Naive thymus-derived CD4-positive, alpha-beta T cell (primary cell): ENCODE measurements at regions not wholly inside any gene's neighbourhood (a gene's known extent, or its start where the extent isn't known, plus 50 kb on each side); places are given as distances from the start of the nearest gene placed in this dataset.
"Not testable (repeated sequence)": the region's sequence is repeated elsewhere in the genome, so short reads cannot be mapped to it uniquely, and the experiment has no call there.

Experiments
- ATAC-seq: fragments of 150-1000 bp; cut with Tn5 transposase; 2 replicates; pipeline ENCODE4 v1.10.0; 2021; ENCODE audit warnings: mild to moderate bottlenecking, moderate library complexity
- CTCF ChIA-PET: fragments of 350-600 bp; sonication (Branson Sonifier 250); formaldehyde crosslinking; loops from one replicate; lab custom pipeline; 2021; ENCODE audit warnings: antibody characterized with exemption; lab: Charles Lee
- POLR2A ChIA-PET: fragments of 350-600 bp; sonication (Branson Sonifier 250); formaldehyde crosslinking; loops from one replicate; lab custom pipeline; 2021; ENCODE audit warnings: antibody characterized with exemption, inconsistent platforms; lab: Charles Lee
- DNase-seq, 9 donors: peaks; one replicate each; pipeline versions ENCODE4 v3.0.0 to v3.0.0-alpha.2; 2020 to 2022; ENCODE audit warnings: mixed read lengths in 1 of 9
- H3K27ac ChIP-seq: one replicate; pipeline ENCODE4 v1.7.0; 2013; ENCODE audit warnings: mild to moderate bottlenecking, low read depth, low read length, moderate library complexity
- H3K27me3 ChIP-seq, 2 donors: one replicate each; pipeline ENCODE4 v1.7.0; 2013; ENCODE audit warnings: low read length in 2 of 2, mild to moderate bottlenecking in 2 of 2, moderate library complexity in 2 of 2; ENCODE audit not compliant: control insufficient read depth in 2 of 2, insufficient read depth in 2 of 2
- H3K36me3 ChIP-seq, 3 experiments: 1 replicate in 2 of 3; 2 replicates in 1 of 3; pipeline ENCODE4 v1.7.0; 2013; ENCODE audit warnings: low read length in 3 of 3, mild to moderate bottlenecking in 3 of 3, moderate library complexity in 1 of 3; ENCODE audit not compliant: insufficient read depth in 3 of 3, control insufficient read depth in 2 of 3
- H3K4me1 ChIP-seq, 2 donors: one replicate each; pipeline ENCODE4 v1.7.0; 2013; ENCODE audit warnings: low read length in 2 of 2, mild to moderate bottlenecking in 2 of 2, moderate library complexity in 1 of 2; ENCODE audit not compliant: control insufficient read depth in 2 of 2, insufficient read depth in 2 of 2
- H3K4me3 ChIP-seq: 2 replicates; pipeline ENCODE4 v1.7.0; 2013; ENCODE audit warnings: mild to moderate bottlenecking, low read length
- H3K9me3 ChIP-seq, 3 experiments: 1 replicate in 2 of 3; 2 replicates in 1 of 3; pipeline ENCODE4 v1.7.0; 2013; ENCODE audit warnings: low read length in 3 of 3; ENCODE audit not compliant: control insufficient read depth in 2 of 3
- H3K27ac Mint-ChIP-seq, 9 donors: one replicate each; pipeline ENCODE4 v1.8.0; 2020 to 2022; ENCODE audit warnings: mixed read lengths in 9 of 9, mild to moderate bottlenecking in 8 of 9, moderate library complexity in 5 of 9, inconsistent platforms in 2 of 9
- H3K27me3 Mint-ChIP-seq, 5 donors: one replicate each; pipeline ENCODE4 v1.8.0; 2021 to 2022; ENCODE audit warnings: mixed read lengths in 5 of 5, mild to moderate bottlenecking in 1 of 5
- H3K36me3 Mint-ChIP-seq, 5 donors: one replicate each; pipeline ENCODE4 v1.8.0; 2020 to 2022; ENCODE audit warnings: mixed read lengths in 5 of 5, mild to moderate bottlenecking in 3 of 5, inconsistent platforms in 1 of 5
- H3K4me1 Mint-ChIP-seq, 7 donors: one replicate each; pipeline ENCODE4 v1.8.0; 2020 to 2022; ENCODE audit warnings: mixed read lengths in 7 of 7, mild to moderate bottlenecking in 3 of 7, inconsistent platforms in 1 of 7
- H3K4me3 Mint-ChIP-seq, 10 donors: one replicate each; pipeline ENCODE4 v1.8.0; 2020 to 2022; ENCODE audit warnings: mild to moderate bottlenecking in 10 of 10, mixed read lengths in 10 of 10, moderate library complexity in 6 of 10, inconsistent platforms in 2 of 10
- H3K9me3 Mint-ChIP-seq, 11 donors: one replicate each; pipeline ENCODE4 v1.8.0; 2020 to 2022; ENCODE audit warnings: mixed read lengths in 11 of 11, mild to moderate bottlenecking in 4 of 11, inconsistent platforms in 1 of 11, moderate library complexity in 1 of 11
- intact Hi-C, 2 donors: fragments of 100-400 bp; cut with micrococcal nuclease; formaldehyde crosslinking; loops; one replicate each; pipeline ENCODE4 v1.15.1; 2023

DNA sequence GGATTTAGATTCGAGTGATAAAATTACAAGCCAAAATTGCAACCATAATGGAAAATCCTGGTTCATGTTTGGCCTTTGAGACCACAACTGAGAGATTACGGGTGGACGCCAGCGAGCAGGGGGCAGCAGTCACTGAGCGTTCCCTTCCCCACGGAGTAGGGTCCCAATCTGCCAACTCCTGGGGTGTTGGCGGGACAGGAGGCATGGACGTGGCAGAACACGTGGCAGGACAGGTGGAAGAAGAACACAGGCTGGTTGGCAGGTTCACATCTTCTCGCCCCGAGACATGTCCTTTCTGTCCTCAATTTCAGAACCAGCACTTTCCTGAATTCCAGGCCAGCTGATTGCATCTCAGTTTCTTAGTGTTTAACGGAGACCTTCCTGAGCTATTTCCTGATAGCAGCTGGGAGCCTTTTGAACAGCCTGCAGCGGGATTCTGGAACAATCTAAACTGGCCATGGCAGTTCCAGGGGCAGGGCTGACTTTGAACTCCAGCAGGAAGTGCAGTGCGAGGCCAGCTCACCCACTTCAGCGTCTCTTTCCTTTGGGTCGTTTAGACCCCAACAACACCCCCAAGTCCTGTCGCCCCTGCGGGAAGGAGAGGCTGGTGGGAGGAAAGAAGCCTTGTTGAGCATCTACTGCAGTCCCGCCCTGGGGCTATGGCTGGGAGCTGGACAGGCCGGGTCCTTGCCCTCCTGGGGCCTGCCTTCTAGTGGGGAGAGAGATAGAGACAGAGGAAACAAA lies 159.1 kb upstream of the FOXF1 start:
- H3K36me3 Mint-ChIP-seq: peaks cover 0 to 4% (median 0%) of the 10 kb centered on the region in 5 donors
- peak overlapping the region in 1 of 10 donors; percentile 44 for H3K4me3 Mint-ChIP-seq
- Histone ChIP-seq H3K9me3 (peaks cover 0 to 4% (median 0%) of the 10 kb centered on the region in 3 experiments), H3K27me3 (no peaks in the 10 kb centered on the region), H3K27ac (no peak overlapping the region), H3K4me3 (no peak overlapping the region), H3K36me3 (no peaks in the 10 kb centered on the region), H3K4me1 (no peaks in the 10 kb centered on the region)
- intact Hi-C loops: no loop called here
- no peak overlapping the region for H3K27ac Mint-ChIP-seq
- DNase-seq (no peak), ATAC-seq (no peak)
- peaks cover 0 to 23% (median 9%) of the 10 kb centered on the region in 11 donors for H3K9me3 Mint-ChIP-seq
- peaks cover 0 to 1% (median 0%) of the 10 kb centered on the region in 7 donors for H3K4me1 Mint-ChIP-seq
- ChIA-PET POLR2A (no interaction called here), CTCF (no interaction called here)
- peaks cover 3 to 70% (median 59%) of the 10 kb centered on the region in 5 donors for H3K27me3 Mint-ChIP-seq

DNA sequence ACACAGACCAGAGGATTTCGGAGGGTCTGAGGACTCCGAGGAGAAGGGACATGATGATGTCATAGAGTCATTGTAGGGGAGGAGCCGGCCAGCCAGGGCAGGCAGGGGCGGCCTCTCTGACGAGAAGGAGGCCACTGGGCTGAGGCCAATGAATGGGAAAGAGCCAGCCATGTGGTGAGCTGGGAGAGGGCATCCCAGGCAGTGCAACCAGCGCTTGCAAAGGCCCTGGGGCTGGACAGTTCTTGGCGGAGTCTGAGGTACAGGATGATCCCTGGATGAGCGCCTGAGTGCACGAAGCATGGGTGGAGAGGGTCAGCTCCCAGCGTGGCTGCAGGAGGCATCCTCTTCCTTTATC lies 158.6 kb upstream of the FOXF1 start:
- POLR2A ChIA-PET, ATAC-seq, H3K36me3 ChIP-seq, DNase-seq, CTCF ChIA-PET, H3K27ac ChIP-seq, intact Hi-C loops, H3K4me3 Mint-ChIP-seq, H3K4me3 ChIP-seq, H3K27me3 ChIP-seq, H3K36me3 Mint-ChIP-seq, H3K9me3 ChIP-seq, H3K27ac Mint-ChIP-seq, H3K4me1 ChIP-seq, H3K4me1 Mint-ChIP-seq: not testable (repeated sequence)
- peaks cover 0 to 70% (median 55%) of the 10 kb centered on the region in 5 donors for H3K27me3 Mint-ChIP-seq
- peaks cover 0 to 28% (median 10%) of the 10 kb centered on the region in 11 donors for H3K9me3 Mint-ChIP-seq

DNA sequence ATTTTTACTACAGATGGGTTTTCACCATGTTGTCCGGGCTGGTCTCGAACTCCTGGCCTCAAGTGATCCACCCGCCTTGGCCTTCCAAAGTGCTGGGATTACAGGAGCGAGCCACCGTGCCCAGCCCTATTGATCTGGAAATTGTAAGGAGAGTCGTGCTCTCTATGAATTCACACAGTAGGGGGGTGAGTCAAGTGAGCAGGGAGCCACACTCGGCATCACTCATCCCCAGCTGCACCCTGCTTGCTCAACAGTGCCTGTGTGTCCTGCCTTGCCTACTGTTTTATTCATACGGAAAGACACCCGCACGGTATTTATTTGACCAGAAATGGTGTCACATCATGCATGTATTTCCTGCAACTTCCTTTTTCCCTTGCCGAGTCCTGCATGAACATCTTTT lies 157.2 kb upstream of the FOXF1 start:
- Mint-ChIP-seq H3K9me3 (peaks cover 0 to 37% (median 10%) of the 10 kb centered on the region in 11 donors), H3K4me1 (peaks cover 0 to 1% (median 0%) of the 10 kb centered on the region in 7 donors), H3K36me3 (peaks cover 0 to 4% (median 0%) of the 10 kb centered on the region in 5 donors), H3K4me3 (no peak overlapping the region), H3K27me3 (peaks cover 0 to 68% (median 51%) of the 10 kb centered on the region in 5 donors), H3K27ac (no peak overlapping the region)
- Histone ChIP-seq H3K36me3 (no peaks in the 10 kb centered on the region), H3K4me1 (no peaks in the 10 kb centered on the region), H3K27me3 (no peaks in the 10 kb centered on the region), H3K4me3 (no peak overlapping the region), H3K27ac (no peak overlapping the region), H3K9me3 (peaks cover 0 to 6% (median 0%) of the 10 kb centered on the region in 3 experiments)
- ATAC-seq: no peak
- POLR2A ChIA-PET: no interaction called here
- intact Hi-C loops: no loop called here
- no peak for DNase-seq
- CTCF ChIA-PET: no interaction called here

DNA sequence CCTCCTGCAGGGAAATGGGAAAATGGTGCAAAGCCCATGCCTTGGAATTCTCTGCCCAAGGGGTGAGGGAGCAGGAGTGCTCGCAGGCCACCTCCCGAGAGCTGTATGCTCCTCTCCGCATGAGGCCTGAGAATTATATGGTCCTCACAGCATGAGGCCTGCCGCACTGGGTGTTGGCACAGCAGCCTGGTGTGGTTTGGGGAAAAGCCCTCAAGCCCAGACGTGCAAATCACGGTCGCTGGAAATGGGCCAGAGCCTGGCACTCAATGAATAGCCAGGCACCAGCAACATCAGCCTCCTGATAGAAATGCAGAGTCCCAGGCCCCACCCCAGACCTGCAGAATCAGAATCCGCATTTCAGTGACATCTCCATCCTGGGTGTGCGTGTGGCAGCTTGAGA lies 156.4 kb upstream of the FOXF1 start:
- peaks cover 0 to 37% (median 12%) of the 10 kb centered on the region in 11 donors for H3K9me3 Mint-ChIP-seq
- no peak overlapping the region for H3K4me3 ChIP-seq
- H3K27ac Mint-ChIP-seq: peak overlapping the region in 1 of 9 donors; percentile 36
- DNase-seq (no peak), ATAC-seq (no peak)
- H3K4me1 ChIP-seq: no peaks in the 10 kb centered on the region
- H3K4me3 Mint-ChIP-seq: no peak overlapping the region
- POLR2A ChIA-PET: no interaction called here
- no peaks in the 10 kb centered on the region for H3K36me3 ChIP-seq
- peaks cover 0 to 1% (median 0%) of the 10 kb centered on the region in 7 donors for H3K4me1 Mint-ChIP-seq
- intact Hi-C loops: no loop called here
- CTCF ChIA-PET: no interaction called here
- H3K36me3 Mint-ChIP-seq: peaks cover 0 to 8% (median 0%) of the 10 kb centered on the region in 5 donors
- H3K27ac ChIP-seq: no peak overlapping the region
- H3K27me3 Mint-ChIP-seq: peaks cover 0 to 69% (median 55%) of the 10 kb centered on the region in 5 donors
- no peaks in the 10 kb centered on the region for H3K27me3 ChIP-seq
- peaks cover 0 to 6% (median 0%) of the 10 kb centered on the region in 3 experiments for H3K9me3 ChIP-seq

DNA sequence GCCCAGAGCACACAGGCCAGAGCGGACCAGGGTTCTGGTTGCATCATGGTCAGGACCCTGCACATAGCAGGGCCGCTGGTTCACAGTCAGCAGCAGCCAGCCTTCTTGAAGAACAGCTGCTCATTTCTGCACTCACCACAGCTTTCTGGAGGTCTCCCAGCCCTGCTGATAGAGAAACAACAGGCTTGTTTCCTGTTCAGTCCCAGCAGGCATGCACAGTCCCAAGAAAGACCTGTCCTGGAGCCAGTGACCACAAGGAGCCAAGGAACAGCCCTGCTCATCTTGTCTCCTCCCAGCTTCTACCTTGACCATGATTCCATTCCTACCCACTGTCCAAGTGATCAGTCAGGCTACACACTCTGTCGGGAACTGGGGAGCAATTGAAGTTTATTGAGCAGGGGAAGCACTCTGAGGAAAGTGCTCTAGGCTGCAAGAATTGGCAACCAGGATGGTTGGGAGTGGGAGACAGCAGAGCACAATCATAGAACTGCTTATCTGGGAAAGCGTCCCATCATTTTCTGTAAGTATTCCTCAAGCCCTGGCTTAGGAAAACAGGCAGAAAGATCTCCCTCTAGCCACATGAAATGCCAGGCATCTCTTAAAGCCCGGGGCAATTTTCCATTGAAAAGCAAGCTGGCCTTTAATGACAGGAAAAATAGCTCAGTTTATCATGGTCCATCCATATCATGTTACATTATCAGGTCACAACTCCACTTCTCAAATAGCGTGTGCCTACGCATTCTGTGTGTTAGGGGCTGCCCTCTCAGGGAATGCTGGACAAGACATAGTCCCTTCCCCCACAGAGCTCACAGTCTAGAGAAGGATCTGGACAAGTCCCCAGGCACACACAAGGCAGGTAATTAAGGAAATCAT lies 155.4 kb upstream of the FOXF1 start:
- Histone ChIP-seq H3K27me3 (no peaks in the 10 kb centered on the region), H3K9me3 (peaks cover 0 to 6% (median 0%) of the 10 kb centered on the region in 3 experiments), H3K36me3 (no peaks in the 10 kb centered on the region), H3K4me1 (no peaks in the 10 kb centered on the region), H3K27ac (no peak overlapping the region), H3K4me3 (no peak overlapping the region)
- Mint-ChIP-seq H3K27me3 (peaks cover 0 to 72% (median 46%) of the 10 kb centered on the region in 5 donors), H3K27ac (no peak overlapping the region), H3K9me3 (peaks cover 0 to 37% (median 12%) of the 10 kb centered on the region in 11 donors), H3K4me1 (peaks cover 0 to 1% (median 0%) of the 10 kb centered on the region in 7 donors), H3K36me3 (peaks cover 0 to 8% (median 0%) of the 10 kb centered on the region in 5 donors), H3K4me3 (no peak overlapping the region)
- DNase-seq (no peak), ATAC-seq (no peak)
- ChIA-PET POLR2A (no interaction called here), CTCF (no interaction called here)
- intact Hi-C loops: no loop called here

DNA sequence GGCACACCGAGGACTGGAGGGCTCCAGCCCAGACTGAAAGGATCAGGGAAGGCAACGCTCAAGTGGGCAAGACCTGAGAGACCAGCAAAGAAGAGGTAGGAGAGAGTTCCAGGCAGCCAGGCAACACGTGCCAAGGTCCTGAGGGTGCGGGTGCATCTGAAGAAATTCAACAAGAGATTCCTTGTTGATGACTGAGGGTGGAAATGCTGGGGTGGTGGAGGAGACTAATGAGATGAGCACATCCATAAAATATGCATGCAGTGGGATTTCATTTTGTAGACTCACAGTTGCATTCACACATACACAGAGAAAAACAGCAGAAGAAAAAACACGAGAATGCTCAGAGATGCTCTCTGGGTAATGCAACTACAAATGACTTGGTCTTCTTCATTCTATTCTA lies 154.8 kb upstream of the FOXF1 start:
- Mint-ChIP-seq H3K9me3 (peaks cover 0 to 33% (median 12%) of the 10 kb centered on the region in 11 donors), H3K27me3 (peaks cover 0 to 71% (median 40%) of the 10 kb centered on the region in 5 donors), H3K27ac (no peak overlapping the region), H3K4me1 (peaks cover 0 to 1% (median 0%) of the 10 kb centered on the region in 7 donors), H3K4me3 (no peak overlapping the region), H3K36me3 (peaks cover 0 to 8% (median 0%) of the 10 kb centered on the region in 5 donors)
- H3K9me3 ChIP-seq: peaks cover 0 to 6% (median 0%) of the 10 kb centered on the region in 3 experiments
- H3K27ac ChIP-seq: no peak overlapping the region
- POLR2A ChIA-PET: no interaction called here
- H3K4me1 ChIP-seq: no peaks in the 10 kb centered on the region
- ATAC-seq (no peak), DNase-seq (no peak)
- intact Hi-C loops: no loop called here
- H3K4me3 ChIP-seq: no peak overlapping the region
- H3K36me3 ChIP-seq: no peaks in the 10 kb centered on the region
- CTCF ChIA-PET: no interaction called here
- no peaks in the 10 kb centered on the region for H3K27me3 ChIP-seq
